ENCODE measurements at regions not wholly inside any gene's neighbourhood (a gene's known extent, or its start where the extent isn't known, plus 50 kb on each side); places are given as distances from the start of the nearest gene placed in this dataset.

GRCh38 chr12:68559246-68559645, 51.5 kb upstream of the RAP1B start:
- DNase-seq, result peak; percentile 13 to 62 (median 40)

- DNase-seq, result peak; percentile 88 to 96 (median 91)
Observed at GRCh38 chr12:68559984-68560850, 50.5 kb upstream of the RAP1B start.

DNA sequence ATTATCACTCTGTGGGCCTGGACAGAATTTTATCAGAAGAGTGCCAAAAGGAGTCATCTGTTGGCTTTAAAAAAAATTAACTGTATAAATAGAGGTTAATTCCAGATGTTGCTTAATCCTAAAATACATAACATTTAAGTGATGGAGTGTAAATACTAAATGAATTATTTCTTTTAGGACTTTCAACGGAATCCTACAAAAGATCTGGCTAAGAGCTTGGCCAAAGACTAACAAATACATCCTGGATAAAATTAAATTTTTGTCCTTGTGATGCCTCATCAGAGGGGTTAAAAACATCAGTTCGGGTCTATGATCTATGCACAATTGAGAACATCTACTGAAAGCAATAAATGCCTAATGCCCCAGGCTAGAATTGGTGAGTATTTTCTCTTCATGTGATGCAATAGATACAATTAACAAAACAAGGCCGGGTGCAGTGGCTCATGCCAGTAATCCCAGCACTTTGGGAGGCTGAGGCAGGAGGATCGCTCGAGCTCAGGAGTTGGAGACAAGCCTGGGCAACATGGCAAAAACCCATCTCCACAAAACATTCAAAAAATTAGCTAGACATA, 49.8 kb upstream of the RAP1B start:
- no peak for DNase-seq

Measured in suppressor macrophage (primary cell).